Heart right ventricle (tissue), 16 donors: ENCODE measurements at regions not wholly inside any gene's neighbourhood (a gene's known extent, or its start where the extent isn't known, plus 50 kb on each side); places are given as distances from the start of the nearest gene placed in this dataset.

Source experiments
- ATAC-seq, 8 donors: fragments of 200-7000 bp; cut with Tn5 transposase; one replicate each; pipeline ENCODE4 v1.9.1; 2020; ENCODE audit warnings: mild to moderate bottlenecking in 8 of 8, moderate library complexity in 8 of 8, moderate number of reproducible peaks in 1 of 8
- DNase-seq, 2 donors: peaks; one replicate each; pipeline ENCODE4 v3.0.0-alpha.2; 2020
- H3K27ac ChIP-seq, 10 donors: fragments of 200-600 bp; sonication (generic) in 2 of 10; one replicate each; pipeline versions ENCODE4 v1.5.0 to v1.8.0; 2020 to 2022; ENCODE audit warnings: mild to moderate bottlenecking in 3 of 10
- H3K27me3 ChIP-seq, 7 donors: fragments of 200-600 bp; one replicate each; pipeline ENCODE4 v1.8.0; 2021 to 2022; ENCODE audit warnings: mild to moderate bottlenecking in 2 of 7
- H3K36me3 ChIP-seq, 9 donors: fragments of 200-600 bp; sonication (generic) in 1 of 9; one replicate each; pipeline versions ENCODE4 v1.5.0 to v1.8.0; 2020 to 2022; ENCODE audit warnings: mild to moderate bottlenecking in 2 of 9
- H3K4me1 ChIP-seq, 9 donors: fragments of 200-600 bp; sonication (generic) in 1 of 9; one replicate each; pipeline versions ENCODE4 v1.5.0 to v1.8.0; 2020 to 2022; ENCODE audit warnings: mild to moderate bottlenecking in 4 of 9
- H3K4me3 ChIP-seq, 10 donors: fragments of 200-600 bp; sonication (generic) in 2 of 10; one replicate each; pipeline versions ENCODE4 v1.5.0 to v1.8.0; 2020 to 2022; ENCODE audit warnings: mild to moderate bottlenecking in 7 of 10, moderate library complexity in 2 of 10
- H3K9me3 ChIP-seq, 11 donors: fragments of 200-600 bp in 10 of 11; sonication (generic) in 2 of 11; one replicate each; pipeline versions ENCODE4 v1.5.0 to v1.8.0; 2013 to 2022; ENCODE audit warnings: mild to moderate bottlenecking in 2 of 11, control low read depth in 1 of 11, moderate library complexity in 1 of 11
- WGBS, 2 donors: extraction: QIAGEN DNeasy Blood & Tissue Kit; methylation state at CpG; one replicate each; pipeline ENCODE4 v1.1.7; 2013; ENCODE audit warnings: inconsistent platforms in 1 of 2; 5-methylcytosine and 5-hydroxymethylcytosine counted together
- intact Hi-C, 10 donors: fragments of 100-400 bp; cut with DNase I; formaldehyde crosslinking; loops; one replicate each; pipeline versions ENCODE4 v1.11.1 to v1.14.2; 2022
- TF ChIP-seq, protein P1 (sequence below), 9 donors: fragments of 200-600 bp; sonication (generic) in 2 of 9; IDR thresholded peaks; one replicate each; pipeline versions ENCODE4 v1.5.0 to v1.8.0; 2021 to 2022; ENCODE audit warnings: antibody characterized with exemption in 9 of 9, mild to moderate bottlenecking in 5 of 9, moderate library complexity in 1 of 9
- donor health status: Arrhythmogenic right ventricular cardiomyopathy.
- donor health status: ischemic (EF 13 %, LVEDD 7.1; RV severe dilation, severe dysfunction).
- donor health status: healthy with polysubstance abuse.
- donor health status: DM: no; HTN: yes; CAD: no.
- donor health status: DM: no; HTN: no; CAD: no.
- donor health status: ischemic (EF 25% LVEDD 6.9; RV normal size, moderate dysfunction).
- donor health status: ischemic (EF 25% LVEDD 5.7; RV mildly dilated, moderate dysfunction).
- donor health status: healthy.
- donor health status: DM: yes; HTN: yes; CAD: no.
- donor health status: Ischemic cardiomyopathy.
- donor health status: ischemic (EF 35%, LVEDD 5.7; RV mildly dilated, moderate dysfunction).
- donor health status: nonischemic (EF 11% LVEDD 7.7; RV severe dilation, severe dysfunction).
- donor health status: DM: yes; HTN: yes; CAD: no.
- donor health status: PGD.
- donor health status: ischemic (EF 29% LVEDD 5.4; RV normal size, mild dysfunction).
- donor health status: nonischemic (EF 23%, LVEDD 6.1; RV moderate dilation, normal function).

DNA sequence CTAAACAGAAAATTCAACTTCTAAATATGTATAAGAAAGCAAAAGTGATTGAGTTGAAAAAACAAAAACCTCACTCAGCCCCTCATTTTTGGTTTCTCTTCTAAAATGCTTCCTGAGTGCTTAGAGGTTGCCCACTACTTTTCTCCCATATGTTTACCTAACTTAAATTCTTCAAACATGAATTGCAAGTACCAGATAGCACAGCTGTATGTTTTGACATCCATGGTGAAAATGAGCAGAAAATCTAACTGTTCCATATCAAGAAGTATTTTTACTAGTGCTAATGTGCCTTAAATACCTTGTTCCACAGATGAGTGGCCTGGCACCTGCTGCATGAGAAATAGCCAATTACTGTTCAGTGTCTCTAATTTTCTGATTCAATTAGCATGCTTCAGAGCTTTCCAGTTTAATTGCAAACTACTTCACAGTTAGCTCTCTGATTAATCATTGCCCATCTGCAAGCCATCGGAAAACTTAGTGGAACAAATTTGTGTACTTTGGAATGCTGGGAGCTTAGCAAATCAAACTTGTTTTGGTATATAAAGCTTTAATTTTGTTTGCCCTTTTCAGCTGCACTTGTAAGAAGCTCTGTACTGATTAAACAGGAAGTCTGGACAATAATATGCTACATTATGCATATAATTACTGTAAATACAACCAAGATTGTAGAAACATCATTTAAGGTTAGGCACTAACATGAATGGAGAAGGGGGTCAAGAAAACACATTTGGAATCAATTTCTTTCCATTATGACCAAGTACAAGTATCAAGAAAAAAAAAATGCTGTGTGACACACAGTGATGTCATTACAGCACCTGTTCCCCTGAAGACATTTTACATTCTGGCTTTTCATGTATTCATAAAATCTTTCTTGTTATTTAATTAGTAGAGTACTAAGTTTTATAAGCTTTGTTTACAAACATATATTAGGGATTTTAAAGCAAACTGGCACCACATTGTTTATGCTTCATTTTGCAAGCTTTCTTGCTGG is 65.6 kb downstream of the POU5F2 start:
- no peak overlapping the region for H3K27ac ChIP-seq
- H3K36me3 ChIP-seq, result no peaks in the 10 kb centered on the region
- intact Hi-C loops, result no loop called here
- DNase-seq (no peak), ATAC-seq (no peak)
- peaks cover 0 to 6% (median 0%) of the 10 kb centered on the region in 11 donors for H3K9me3 ChIP-seq
- no peaks in the 10 kb centered on the region for H3K27me3 ChIP-seq
- H3K4me1 ChIP-seq, result peaks cover 0 to 40% (median 6%) of the 10 kb centered on the region in 9 donors
- 92 to 96% methylated on average over 1 of the region's 1 CpG for WGBS, 2 donors
- TF ChIP-seq, protein P1, sequence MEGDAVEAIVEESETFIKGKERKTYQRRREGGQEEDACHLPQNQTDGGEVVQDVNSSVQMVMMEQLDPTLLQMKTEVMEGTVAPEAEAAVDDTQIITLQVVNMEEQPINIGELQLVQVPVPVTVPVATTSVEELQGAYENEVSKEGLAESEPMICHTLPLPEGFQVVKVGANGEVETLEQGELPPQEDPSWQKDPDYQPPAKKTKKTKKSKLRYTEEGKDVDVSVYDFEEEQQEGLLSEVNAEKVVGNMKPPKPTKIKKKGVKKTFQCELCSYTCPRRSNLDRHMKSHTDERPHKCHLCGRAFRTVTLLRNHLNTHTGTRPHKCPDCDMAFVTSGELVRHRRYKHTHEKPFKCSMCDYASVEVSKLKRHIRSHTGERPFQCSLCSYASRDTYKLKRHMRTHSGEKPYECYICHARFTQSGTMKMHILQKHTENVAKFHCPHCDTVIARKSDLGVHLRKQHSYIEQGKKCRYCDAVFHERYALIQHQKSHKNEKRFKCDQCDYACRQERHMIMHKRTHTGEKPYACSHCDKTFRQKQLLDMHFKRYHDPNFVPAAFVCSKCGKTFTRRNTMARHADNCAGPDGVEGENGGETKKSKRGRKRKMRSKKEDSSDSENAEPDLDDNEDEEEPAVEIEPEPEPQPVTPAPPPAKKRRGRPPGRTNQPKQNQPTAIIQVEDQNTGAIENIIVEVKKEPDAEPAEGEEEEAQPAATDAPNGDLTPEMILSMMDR (IDR thresholded peaks at IDR 0.05), result no peak
- no peak overlapping the region for H3K4me3 ChIP-seq

DNA sequence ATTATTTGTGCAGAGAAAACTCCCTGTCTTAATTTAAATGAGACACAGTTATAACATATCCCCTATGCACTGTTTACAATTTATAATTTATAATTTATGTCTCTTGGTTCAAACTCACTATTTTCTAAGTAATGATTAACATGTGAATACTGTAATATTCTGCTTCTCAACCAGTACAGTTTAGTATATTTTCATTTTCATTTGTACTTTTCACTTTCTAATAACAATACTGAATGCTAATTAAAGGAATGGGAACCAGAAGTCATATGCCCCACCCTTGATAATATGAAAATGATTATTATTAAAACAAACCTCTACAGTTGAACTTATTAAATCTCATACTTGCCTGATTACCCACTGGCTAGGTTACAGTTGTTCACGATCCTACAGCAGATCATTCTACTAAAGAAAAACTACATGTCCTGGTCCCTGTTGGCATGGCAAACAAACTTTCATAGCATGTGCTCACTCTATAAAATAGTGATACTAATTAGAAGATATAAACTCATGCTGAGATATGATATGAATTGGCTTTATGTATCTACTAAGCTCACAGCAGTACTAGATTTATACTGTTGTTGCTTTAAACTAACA is 66.4 kb downstream of the POU5F2 start:
- H3K27me3 ChIP-seq, result no peaks in the 10 kb centered on the region
- no peak overlapping the region for H3K27ac ChIP-seq
- H3K4me1 ChIP-seq, result peaks cover 0 to 40% (median 6%) of the 10 kb centered on the region in 9 donors
- 54 to 61% methylated on average over 1 of the region's 1 CpG for WGBS, 2 donors
- TF ChIP-seq, protein P1 (IDR thresholded peaks at IDR 0.05), result no peak
- no peak for ATAC-seq
- DNase-seq, result no peak
- peaks cover 0 to 6% (median 0%) of the 10 kb centered on the region in 11 donors for H3K9me3 ChIP-seq
- intact Hi-C loops, result no loop called here
- no peak overlapping the region for H3K4me3 ChIP-seq
- H3K36me3 ChIP-seq, result no peaks in the 10 kb centered on the region

GRCh38 chr5:93674138-93674537 is 67.3 kb downstream of the POU5F2 start:
- TF ChIP-seq, protein P1 (IDR thresholded peaks at IDR 0.05), result no peak
- WGBS, 2 donors, result 41 to 50% methylated on average over 5 of the region's 5 CpGs
- H3K4me1 ChIP-seq, result peaks cover 0 to 40% (median 6%) of the 10 kb centered on the region in 9 donors
- peak in 4 of 8 donors; percentile 27 to 56 (median 47) for ATAC-seq
- H3K4me3 ChIP-seq, result no peak overlapping the region
- peaks cover 0 to 6% (median 0%) of the 10 kb centered on the region in 11 donors for H3K9me3 ChIP-seq
- no peak for DNase-seq
- no peaks in the 10 kb centered on the region for H3K27me3 ChIP-seq
- no peak overlapping the region for H3K27ac ChIP-seq
- intact Hi-C loops, result no loop called here
- no peaks in the 10 kb centered on the region for H3K36me3 ChIP-seq

GRCh38 chr5:93673316-93673954 is 68.0 kb downstream of the POU5F2 start:
- Histone ChIP-seq H3K9me3 (peaks cover 0 to 6% (median 0%) of the 10 kb centered on the region in 11 donors), H3K4me3 (no peak overlapping the region), H3K4me1 (peaks cover 0 to 40% (median 6%) of the 10 kb centered on the region in 9 donors), H3K36me3 (no peaks in the 10 kb centered on the region), H3K27ac (no peak overlapping the region), H3K27me3 (no peaks in the 10 kb centered on the region)
- 64 to 65% methylated on average over 4 of the region's 4 CpGs for WGBS, 2 donors
- intact Hi-C loops, result no loop called here
- TF ChIP-seq, protein P1 (IDR thresholded peaks at IDR 0.05), result no peak
- ATAC-seq (no peak), DNase-seq (no peak)
